ENCODE measurements at regions not wholly inside any gene's neighbourhood (a gene's known extent, or its start where the extent isn't known, plus 50 kb on each side); places are given as distances from the start of the nearest gene placed in this dataset.
"Not testable (repeated sequence)": the region's sequence is repeated elsewhere in the genome, so short reads cannot be mapped to it uniquely, and the experiment has no call there.

- H3K36me3 Mint-ChIP-seq; H3K9me3 Mint-ChIP-seq; H3K4me3 Mint-ChIP-seq; H3K27ac Mint-ChIP-seq; ATAC-seq (ENCODE audit: low read depth); DNase-seq (ENCODE audit: low spot score in 2 of 2); H3K27me3 Mint-ChIP-seq; H3K4me1 Mint-ChIP-seq: not testable (repeated sequence)
Observed at GRCh38 chr3:125901473-125901872, 67.5 kb upstream of the ROPN1B start.

GRCh38 chr3:125903780-125904455 lies 65.1 kb upstream of the ROPN1B start:
- not testable (repeated sequence) for ATAC-seq (ENCODE audit: low read depth); H3K9me3 Mint-ChIP-seq

GRCh38 chr3:125907279-125907678 lies 61.7 kb upstream of the ROPN1B start:
- not testable (repeated sequence) for H3K4me3 Mint-ChIP-seq; H3K27me3 Mint-ChIP-seq; DNase-seq (ENCODE audit: low spot score in 2 of 2); ATAC-seq (ENCODE audit: low read depth); H3K4me1 Mint-ChIP-seq; H3K27ac Mint-ChIP-seq; H3K36me3 Mint-ChIP-seq; H3K9me3 Mint-ChIP-seq

More at GRCh38 chr3:125903780-125904455, 65.1 kb upstream of the ROPN1B start:
- not testable (repeated sequence) for H3K36me3 Mint-ChIP-seq; H3K27ac Mint-ChIP-seq; H3K4me1 Mint-ChIP-seq; DNase-seq (ENCODE audit: low spot score in 2 of 2); H3K4me3 Mint-ChIP-seq; H3K27me3 Mint-ChIP-seq

- not testable (repeated sequence) for H3K4me3 Mint-ChIP-seq; H3K27me3 Mint-ChIP-seq; H3K4me1 Mint-ChIP-seq; H3K36me3 Mint-ChIP-seq; DNase-seq (ENCODE audit: low spot score in 2 of 2); ATAC-seq (ENCODE audit: low read depth); H3K9me3 Mint-ChIP-seq; H3K27ac Mint-ChIP-seq
Observed at GRCh38 chr3:125910851-125911250, 58.1 kb upstream of the ROPN1B start.

- not testable (repeated sequence) for ATAC-seq (ENCODE audit: low read depth); H3K9me3 Mint-ChIP-seq; H3K27me3 Mint-ChIP-seq; H3K4me1 Mint-ChIP-seq; H3K36me3 Mint-ChIP-seq
- Mint-ChIP-seq H3K27ac (peak overlapping the region; percentile 91), H3K4me3 (peak overlapping the region; percentile 94)
- DNase-seq (ENCODE audit: low spot score in 2 of 2), result peak in 1 of 2 donors; percentile 16
Observed at GRCh38 chr3:125914608-125915436, 54.2 kb upstream of the ROPN1B start.

- H3K9me3 Mint-ChIP-seq; H3K36me3 Mint-ChIP-seq; DNase-seq (ENCODE audit: low spot score in 2 of 2); H3K4me1 Mint-ChIP-seq; H3K27me3 Mint-ChIP-seq; ATAC-seq (ENCODE audit: low read depth): not testable (repeated sequence)
- peak overlapping the region; percentile 94 for H3K4me3 Mint-ChIP-seq
- peak overlapping the region; percentile 91 for H3K27ac Mint-ChIP-seq
Observed at GRCh38 chr3:125915437-125915787, 53.6 kb upstream of the ROPN1B start.

GRCh38 chr3:125915792-125916375 lies 53.1 kb upstream of the ROPN1B start:
- not testable (repeated sequence) for H3K9me3 Mint-ChIP-seq, H3K27me3 Mint-ChIP-seq, H3K4me1 Mint-ChIP-seq, H3K36me3 Mint-ChIP-seq
- Mint-ChIP-seq H3K4me3 (peak overlapping the region; percentile 94), H3K27ac (peak overlapping the region; percentile 91)
- DNase-seq (ENCODE audit: low spot score in 2 of 2), result peak; percentile 98 to 99
- ATAC-seq (ENCODE audit: low read depth), result peak; percentile 67

GRCh38 chr3:125916376-125916978 lies 52.5 kb upstream of the ROPN1B start:
- H3K36me3 Mint-ChIP-seq, result no peaks in the 10 kb centered on the region
- H3K9me3 Mint-ChIP-seq, result no peaks in the 10 kb centered on the region
- ATAC-seq (ENCODE audit: low read depth) (peak; percentile 85), DNase-seq (ENCODE audit: low spot score in 2 of 2) (peak; percentile 86 to 91)
- H3K27ac Mint-ChIP-seq, result peak overlapping the region; percentile 91
- no peaks in the 10 kb centered on the region for H3K27me3 Mint-ChIP-seq
- peaks cover 4% of the 10 kb centered on the region for H3K4me1 Mint-ChIP-seq
- H3K4me3 Mint-ChIP-seq, result peak overlapping the region; percentile 94

GRCh38 chr3:125917020-125917549 lies 51.9 kb upstream of the ROPN1B start:
- not testable (repeated sequence) for H3K36me3 Mint-ChIP-seq; ATAC-seq (ENCODE audit: low read depth); H3K4me1 Mint-ChIP-seq; H3K27me3 Mint-ChIP-seq; H3K9me3 Mint-ChIP-seq
- DNase-seq (ENCODE audit: low spot score in 2 of 2), result peak; percentile 54 to 59
- peak overlapping the region; percentile 91 for H3K27ac Mint-ChIP-seq
- H3K4me3 Mint-ChIP-seq, result peak overlapping the region; percentile 94

GRCh38 chr3:125918024-125918423 lies 51.0 kb upstream of the ROPN1B start:
- not testable (repeated sequence) for H3K4me3 Mint-ChIP-seq; H3K9me3 Mint-ChIP-seq; H3K36me3 Mint-ChIP-seq; H3K4me1 Mint-ChIP-seq; DNase-seq (ENCODE audit: low spot score in 2 of 2); H3K27ac Mint-ChIP-seq; ATAC-seq (ENCODE audit: low read depth); H3K27me3 Mint-ChIP-seq

- H3K9me3 Mint-ChIP-seq, result not testable (repeated sequence)
Observed at GRCh38 chr3:125918451-125918850, 50.5 kb upstream of the ROPN1B start.

GRCh38 chr3:125918866-125919265 lies 50.1 kb upstream of the ROPN1B start:
- H3K36me3 Mint-ChIP-seq; H3K27ac Mint-ChIP-seq; H3K4me3 Mint-ChIP-seq; H3K4me1 Mint-ChIP-seq; DNase-seq (ENCODE audit: low spot score in 2 of 2); H3K9me3 Mint-ChIP-seq; ATAC-seq (ENCODE audit: low read depth); H3K27me3 Mint-ChIP-seq: not testable (repeated sequence)

More at GRCh38 chr3:125918451-125918850, 50.5 kb upstream of the ROPN1B start:
- H3K27me3 Mint-ChIP-seq; H3K4me3 Mint-ChIP-seq; ATAC-seq (ENCODE audit: low read depth); H3K4me1 Mint-ChIP-seq; H3K36me3 Mint-ChIP-seq; H3K27ac Mint-ChIP-seq; DNase-seq (ENCODE audit: low spot score in 2 of 2): not testable (repeated sequence)
